NT2/D1 (cell line): ENCODE measurements at regions not wholly inside any gene's neighbourhood (a gene's known extent, or its start where the extent isn't known, plus 50 kb on each side); places are given as distances from the start of the nearest gene placed in this dataset.

Experiments
- SUZ12 ChIP-seq: IDR thresholded peaks from 2 replicates; pipeline ENCODE4 v1.6.1; 2011; ENCODE audit not compliant: insufficient read length, insufficient read depth; ENCODE audit errors: extremely low read depth
- YY1 ChIP-seq: IDR thresholded peaks from 2 replicates; pipeline ENCODE4 v1.6.1; 2011; ENCODE audit not compliant: insufficient read length, insufficient read depth

GRCh38 chr12:19681007-19681406 is 241.7 kb downstream of the AEBP2 start:
- TF ChIP-seq SUZ12 = no peak
- TF ChIP-seq YY1 = no peak
